Mesendoderm (in vitro differentiated cells): ENCODE measurements at regions not wholly inside any gene's neighbourhood (a gene's known extent, or its start where the extent isn't known, plus 50 kb on each side); places are given as distances from the start of the nearest gene placed in this dataset.
A peak's percentile ranks its signal among the peaks of the same experiment; 100 is the strongest.
"Not testable (repeated sequence)": the region's sequence is repeated elsewhere in the genome, so short reads cannot be mapped to it uniquely, and the experiment has no call there.

Experiments used
- DNase-seq: peaks from one replicate; pipeline ENCODE4 v3.0.0; 2013
- H2AK5ac ChIP-seq: 2 replicates; pipeline ENCODE4 v1.6.1; 2013; ENCODE audit warnings: low read length, inconsistent platforms
- H2BK120ac ChIP-seq: 2 replicates; pipeline ENCODE4 v1.6.1; 2013; ENCODE audit warnings: low read depth, mild to moderate bottlenecking, low read length, moderate library complexity, mixed read lengths
- H2BK15ac ChIP-seq: replicated peaks from 2 replicates; pipeline ENCODE4 v1.6.1; 2013; ENCODE audit warnings: low read depth, mild to moderate bottlenecking, moderate library complexity
- H2BK5ac ChIP-seq: 2 replicates; pipeline ENCODE4 v1.6.1; 2013; ENCODE audit warnings: low read length, inconsistent platforms
- H3K18ac ChIP-seq: 2 replicates; pipeline ENCODE4 v1.6.1; 2013; ENCODE audit warnings: mild to moderate bottlenecking, low read length, mixed read lengths
- H3K23ac ChIP-seq: one replicate; pipeline ENCODE4 v1.6.1; 2013; ENCODE audit warnings: low read length
- H3K27ac ChIP-seq: 2 replicates; pipeline ENCODE4 v1.5.1; 2013; ENCODE audit warnings: low read depth, mild to moderate bottlenecking, inconsistent platforms, low read length, moderate library complexity
- H3K27me3 ChIP-seq: 2 replicates; pipeline ENCODE4 v1.6.1; 2013; ENCODE audit warnings: low read length, control low read depth, mild to moderate bottlenecking, inconsistent platforms; ENCODE audit not compliant: insufficient read depth, poor library complexity
- H3K36me3 ChIP-seq: 2 replicates; pipeline ENCODE4 v1.6.1; 2013; ENCODE audit warnings: low read length, inconsistent platforms; ENCODE audit not compliant: control insufficient read depth, insufficient read depth
- H3K4ac ChIP-seq: one replicate; pipeline ENCODE4 v1.6.1; 2013; ENCODE audit warnings: low read depth, mild to moderate bottlenecking, low read length, moderate library complexity
- H3K4me1 ChIP-seq: 2 replicates; pipeline ENCODE4 v1.6.1; 2013; ENCODE audit warnings: low read depth, low read length, inconsistent platforms; ENCODE audit not compliant: control insufficient read depth
- H3K4me2 ChIP-seq: 2 replicates; pipeline ENCODE4 v1.6.1; 2013; ENCODE audit warnings: low read length
- H3K4me3 ChIP-seq: 2 replicates; pipeline ENCODE4 v1.5.1; 2013; ENCODE audit warnings: mild to moderate bottlenecking, low read length
- H3K56ac ChIP-seq: one replicate; pipeline ENCODE4 v1.6.1; 2013; ENCODE audit warnings: low read length
- H3K79me1 ChIP-seq: 2 replicates; pipeline ENCODE4 v1.6.1; 2013; ENCODE audit warnings: low read length, inconsistent platforms
- H3K79me2 ChIP-seq: 2 replicates; pipeline ENCODE4 v1.6.1; 2013; ENCODE audit warnings: mild to moderate bottlenecking, low read length; ENCODE audit not compliant: control insufficient read depth, insufficient read depth
- H3K9ac ChIP-seq: 2 replicates; pipeline ENCODE4 v1.6.1; 2013; ENCODE audit warnings: low read length, inconsistent platforms
- H4K5ac ChIP-seq: one replicate; pipeline ENCODE4 v1.6.1; 2013; ENCODE audit warnings: low read length
- H4K8ac ChIP-seq: one replicate; pipeline ENCODE4 v1.6.1; 2013; ENCODE audit warnings: low read depth, mild to moderate bottlenecking, control low read depth, low read length, moderate library complexity
- WGBS: extraction: QIAGEN DNeasy Blood & Tissue Kit; methylation state at CpG from one replicate; pipeline ENCODE4 v1.1.7; 2013; ENCODE audit warnings: low lambda C conversion rate, missing lambda C conversion rate; ENCODE audit not compliant: insufficient coverage; ENCODE audit errors: extremely low coverage; 5-methylcytosine and 5-hydroxymethylcytosine counted together

DNA sequence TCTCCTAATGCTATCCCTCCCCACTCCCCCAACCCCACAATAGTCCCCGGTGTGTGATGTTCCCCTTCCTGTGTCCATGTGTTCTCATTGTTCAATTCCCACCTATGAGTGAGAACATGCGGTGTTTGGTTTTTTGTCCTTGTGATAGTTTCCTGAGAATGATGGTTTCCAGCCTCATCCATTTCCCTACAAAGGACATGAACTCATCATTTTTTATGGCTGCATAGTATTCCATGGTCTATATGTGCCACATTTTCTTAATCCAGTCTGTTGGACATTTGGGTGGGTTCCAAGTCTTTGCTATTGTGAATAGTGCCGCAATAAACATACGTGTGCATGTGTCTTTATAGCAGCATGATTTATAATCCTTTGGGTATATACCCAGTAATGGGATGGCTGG lies 537.1 kb upstream of the KLF4 start:
- H3K4ac ChIP-seq, H3K56ac ChIP-seq, H3K9ac ChIP-seq, H4K5ac ChIP-seq, H3K23ac ChIP-seq, H3K4me1 ChIP-seq, H2BK15ac ChIP-seq, H3K36me3 ChIP-seq, H3K79me2 ChIP-seq, DNase-seq, H2AK5ac ChIP-seq, H3K79me1 ChIP-seq, H2BK5ac ChIP-seq, H2BK120ac ChIP-seq, H3K18ac ChIP-seq, H3K4me2 ChIP-seq, H3K4me3 ChIP-seq, H4K8ac ChIP-seq, H3K27ac ChIP-seq, H3K27me3 ChIP-seq: not testable (repeated sequence)
- no CpG with 5 or more reads among the region's 4 CpGs for WGBS

- no peak overlapping the region for H2BK120ac ChIP-seq
Measured at GRCh38 chr9:108024604-108025003, 535.0 kb upstream of the KLF4 start.

DNA sequence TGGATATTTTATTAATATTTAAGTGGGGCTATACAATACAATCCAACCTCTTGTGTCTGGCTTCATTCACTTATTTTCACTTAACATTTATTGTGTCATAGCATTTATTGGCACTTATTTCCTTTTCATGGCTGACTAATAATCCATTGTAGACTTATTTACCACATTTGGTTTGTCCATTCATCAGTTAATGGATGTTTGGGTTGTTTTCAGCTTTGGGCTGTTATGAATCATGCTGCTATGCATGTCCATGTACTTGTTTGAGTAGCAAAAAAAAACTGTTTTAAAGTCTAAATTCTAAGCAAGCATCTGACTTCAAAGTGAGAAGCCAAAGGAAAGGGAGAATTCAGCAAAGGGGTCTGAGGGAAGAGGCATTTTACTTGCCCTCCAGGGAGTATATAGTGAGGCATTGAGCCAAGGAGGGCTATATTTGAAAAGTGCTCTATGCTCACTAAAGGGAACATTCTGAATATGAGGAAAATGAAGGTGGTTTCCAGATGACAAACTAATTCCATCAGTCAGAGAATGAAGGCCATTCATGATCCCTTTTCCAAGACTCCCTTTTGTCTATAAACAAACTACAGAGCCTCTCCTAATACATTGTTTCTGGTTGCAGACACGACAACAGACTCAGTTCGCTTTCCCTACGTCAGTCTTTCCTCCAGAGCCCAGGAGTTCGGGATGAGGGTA lies 532.8 kb upstream of the KLF4 start:
- Histone ChIP-seq H3K4me3 (no peak overlapping the region), H3K27ac (no peak overlapping the region), H2BK15ac (no peak overlapping the region), H3K36me3 (no peaks in the 10 kb centered on the region), H3K4me2 (no peak overlapping the region), H3K27me3 (no peaks in the 10 kb centered on the region), H3K23ac (no peak overlapping the region), H3K9ac (no peak overlapping the region), H3K79me2 (no peaks in the 10 kb centered on the region), H3K4me1 (no peaks in the 10 kb centered on the region), H4K5ac (no peak overlapping the region), H2BK120ac (no peak overlapping the region), H3K56ac (no peak overlapping the region), H3K4ac (no peak overlapping the region), H2BK5ac (no peak overlapping the region), H3K18ac (no peak overlapping the region), H2AK5ac (no peak overlapping the region), H3K79me1 (no peaks in the 10 kb centered on the region), H4K8ac (no peak overlapping the region)
- no CpG with 5 or more reads among the region's 4 CpGs for WGBS
- no peak for DNase-seq

More at GRCh38 chr9:108024604-108025003, 535.0 kb upstream of the KLF4 start:
- H3K9ac ChIP-seq = no peak overlapping the region
- no peak overlapping the region for H3K4ac ChIP-seq
- H2AK5ac ChIP-seq = no peak overlapping the region
- H3K23ac ChIP-seq = no peak overlapping the region
- no peaks in the 10 kb centered on the region for H3K36me3 ChIP-seq
- no peaks in the 10 kb centered on the region for H3K79me2 ChIP-seq
- no peak overlapping the region for H3K18ac ChIP-seq
- no peak for DNase-seq
- no peak overlapping the region for H3K4me2 ChIP-seq
- H3K4me3 ChIP-seq = no peak overlapping the region
- H3K4me1 ChIP-seq = no peaks in the 10 kb centered on the region
- no peak overlapping the region for H4K8ac ChIP-seq
- H2BK15ac ChIP-seq = no peak overlapping the region
- H3K79me1 ChIP-seq = no peaks in the 10 kb centered on the region
- no peak overlapping the region for H3K27ac ChIP-seq
- H4K5ac ChIP-seq = no peak overlapping the region
- no peak overlapping the region for H3K56ac ChIP-seq
- H3K27me3 ChIP-seq = no peaks in the 10 kb centered on the region
- no peak overlapping the region for H2BK5ac ChIP-seq

- WGBS = no CpG with 5 or more reads among the region's 1 CpG
- H2AK5ac ChIP-seq = no peak overlapping the region
- no peaks in the 10 kb centered on the region for H3K27me3 ChIP-seq
- H3K4me1 ChIP-seq = no peaks in the 10 kb centered on the region
- H3K18ac ChIP-seq = no peak overlapping the region
- H3K27ac ChIP-seq = no peak overlapping the region
- H2BK5ac ChIP-seq = no peak overlapping the region
- no peak overlapping the region for H2BK120ac ChIP-seq
- H3K79me1 ChIP-seq = no peaks in the 10 kb centered on the region
- H3K9ac ChIP-seq = no peak overlapping the region
- no peak overlapping the region for H3K23ac ChIP-seq
- DNase-seq = peak; percentile 6
- no peaks in the 10 kb centered on the region for H3K79me2 ChIP-seq
- H4K8ac ChIP-seq = no peak overlapping the region
- H2BK15ac ChIP-seq = no peak overlapping the region
- no peak overlapping the region for H3K56ac ChIP-seq
- no peak overlapping the region for H3K4ac ChIP-seq
- H4K5ac ChIP-seq = no peak overlapping the region
- no peak overlapping the region for H3K4me2 ChIP-seq
- H3K36me3 ChIP-seq = no peaks in the 10 kb centered on the region
- H3K4me3 ChIP-seq = no peak overlapping the region
Measured at GRCh38 chr9:108021096-108021710, 531.6 kb upstream of the KLF4 start.

- Histone ChIP-seq H3K23ac (no peak overlapping the region), H3K27ac (no peak overlapping the region), H2BK120ac (no peak overlapping the region), H4K8ac (no peak overlapping the region), H2BK15ac (no peak overlapping the region), H3K56ac (no peak overlapping the region), H4K5ac (no peak overlapping the region), H2AK5ac (no peak overlapping the region), H3K36me3 (no peaks in the 10 kb centered on the region), H2BK5ac (no peak overlapping the region), H3K27me3 (no peaks in the 10 kb centered on the region), H3K4me3 (no peak overlapping the region), H3K4ac (no peak overlapping the region), H3K9ac (no peak overlapping the region), H3K79me1 (no peaks in the 10 kb centered on the region), H3K18ac (no peak overlapping the region), H3K4me2 (no peak overlapping the region), H3K79me2 (no peaks in the 10 kb centered on the region), H3K4me1 (no peaks in the 10 kb centered on the region)
- no peak for DNase-seq
Measured at GRCh38 chr9:108019821-108020220, 530.3 kb upstream of the KLF4 start.

DNA sequence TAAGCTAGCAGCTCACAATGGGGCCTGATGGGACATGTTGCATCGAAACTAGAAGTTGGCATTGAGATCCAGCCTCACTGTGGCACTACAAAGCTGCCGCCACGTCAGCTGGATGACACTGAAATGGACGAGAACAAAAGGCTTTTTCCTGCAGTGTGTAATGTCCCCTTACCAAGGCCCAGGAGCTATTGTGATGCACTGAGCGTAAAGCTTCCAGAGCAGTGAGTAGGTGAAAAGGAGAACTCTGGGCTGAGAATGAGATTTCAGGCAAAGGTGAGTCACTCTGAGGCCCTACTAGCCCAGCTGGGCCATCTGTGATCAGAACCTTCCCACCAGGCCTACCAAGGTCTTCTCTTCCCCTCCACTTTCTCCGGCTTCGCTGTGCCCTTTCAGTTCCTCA lies 528.1 kb upstream of the KLF4 start:
- Histone ChIP-seq H2BK120ac (no peak overlapping the region), H3K36me3 (no peaks in the 10 kb centered on the region), H4K8ac (no peak overlapping the region), H3K79me2 (no peaks in the 10 kb centered on the region), H3K4me3 (no peak overlapping the region), H3K4me2 (no peak overlapping the region), H2AK5ac (no peak overlapping the region), H3K79me1 (no peaks in the 10 kb centered on the region), H2BK15ac (no peak overlapping the region), H4K5ac (no peak overlapping the region), H3K4me1 (no peaks in the 10 kb centered on the region), H3K27me3 (no peaks in the 10 kb centered on the region), H3K4ac (no peak overlapping the region), H3K56ac (no peak overlapping the region), H3K23ac (no peak overlapping the region), H3K18ac (no peak overlapping the region), H3K27ac (no peak overlapping the region), H3K9ac (no peak overlapping the region), H2BK5ac (no peak overlapping the region)
- no peak for DNase-seq
- no CpG with 5 or more reads among the region's 7 CpGs for WGBS
